ENCODE measurements at regions not wholly inside any gene's neighbourhood (a gene's known extent, or its start where the extent isn't known, plus 50 kb on each side); places are given as distances from the start of the nearest gene placed in this dataset.

DNA sequence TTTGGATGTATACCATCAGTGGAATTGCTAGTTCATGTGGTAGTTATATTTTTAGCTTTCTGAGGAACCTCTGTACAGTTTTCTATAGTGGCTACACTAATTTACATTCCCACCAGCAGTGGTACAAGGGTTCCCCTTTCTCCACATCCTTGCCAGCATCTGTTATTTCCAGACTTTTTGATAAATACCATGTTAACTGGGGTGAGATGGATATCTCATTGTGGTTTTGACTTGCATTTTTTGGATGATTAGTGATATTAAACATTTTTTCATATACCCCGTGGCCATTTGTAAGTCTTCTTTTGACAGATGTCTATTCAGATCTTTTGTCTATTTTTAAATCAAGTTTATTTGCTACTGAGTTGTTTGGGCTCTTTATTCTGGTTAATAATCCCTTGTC lies 455.6 kb upstream of the RARB start:
- H3K4me3 ChIP-seq (ENCODE audit: control insufficient read depth, low read depth, low read length), result no peak overlapping the region

DNA sequence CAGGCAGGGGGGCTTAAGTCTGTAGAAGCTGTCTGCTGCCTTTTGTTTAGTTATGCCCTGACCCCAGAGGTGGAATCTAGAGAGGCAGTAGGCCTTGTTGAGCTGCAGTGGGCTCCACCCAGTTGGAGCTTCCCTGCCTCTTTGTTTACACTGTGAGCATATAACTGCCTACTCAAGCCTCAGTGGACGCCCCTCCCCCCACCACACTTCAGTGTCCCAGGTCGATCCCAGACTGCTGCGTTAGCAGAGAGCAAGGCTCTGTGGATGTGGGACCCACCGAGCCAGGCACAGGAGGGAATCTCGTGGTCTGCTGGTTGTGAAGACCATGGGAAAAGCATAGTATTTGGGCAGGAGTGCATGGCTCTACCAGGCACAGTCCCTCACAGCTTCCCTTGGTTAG lies 446.8 kb upstream of the RARB start:
- no peak for DNase-seq (ENCODE audit: low read depth)
- TF ChIP-seq, protein P1, sequence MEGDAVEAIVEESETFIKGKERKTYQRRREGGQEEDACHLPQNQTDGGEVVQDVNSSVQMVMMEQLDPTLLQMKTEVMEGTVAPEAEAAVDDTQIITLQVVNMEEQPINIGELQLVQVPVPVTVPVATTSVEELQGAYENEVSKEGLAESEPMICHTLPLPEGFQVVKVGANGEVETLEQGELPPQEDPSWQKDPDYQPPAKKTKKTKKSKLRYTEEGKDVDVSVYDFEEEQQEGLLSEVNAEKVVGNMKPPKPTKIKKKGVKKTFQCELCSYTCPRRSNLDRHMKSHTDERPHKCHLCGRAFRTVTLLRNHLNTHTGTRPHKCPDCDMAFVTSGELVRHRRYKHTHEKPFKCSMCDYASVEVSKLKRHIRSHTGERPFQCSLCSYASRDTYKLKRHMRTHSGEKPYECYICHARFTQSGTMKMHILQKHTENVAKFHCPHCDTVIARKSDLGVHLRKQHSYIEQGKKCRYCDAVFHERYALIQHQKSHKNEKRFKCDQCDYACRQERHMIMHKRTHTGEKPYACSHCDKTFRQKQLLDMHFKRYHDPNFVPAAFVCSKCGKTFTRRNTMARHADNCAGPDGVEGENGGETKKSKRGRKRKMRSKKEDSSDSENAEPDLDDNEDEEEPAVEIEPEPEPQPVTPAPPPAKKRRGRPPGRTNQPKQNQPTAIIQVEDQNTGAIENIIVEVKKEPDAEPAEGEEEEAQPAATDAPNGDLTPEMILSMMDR (conservative IDR thresholded peaks at IDR 0.05; ENCODE audit: control insufficient read depth, insufficient read depth, low read depth, low read length), result no peak
- no peak overlapping the region for H3K4me3 ChIP-seq (ENCODE audit: control insufficient read depth, low read depth, low read length)

More for the DNA sequence above, 455.6 kb upstream of the RARB start:
- no peak for DNase-seq (ENCODE audit: low read depth)
- TF ChIP-seq, protein P1 (conservative IDR thresholded peaks at IDR 0.05; ENCODE audit: control insufficient read depth, insufficient read depth, low read depth, low read length), result no peak

DNA sequence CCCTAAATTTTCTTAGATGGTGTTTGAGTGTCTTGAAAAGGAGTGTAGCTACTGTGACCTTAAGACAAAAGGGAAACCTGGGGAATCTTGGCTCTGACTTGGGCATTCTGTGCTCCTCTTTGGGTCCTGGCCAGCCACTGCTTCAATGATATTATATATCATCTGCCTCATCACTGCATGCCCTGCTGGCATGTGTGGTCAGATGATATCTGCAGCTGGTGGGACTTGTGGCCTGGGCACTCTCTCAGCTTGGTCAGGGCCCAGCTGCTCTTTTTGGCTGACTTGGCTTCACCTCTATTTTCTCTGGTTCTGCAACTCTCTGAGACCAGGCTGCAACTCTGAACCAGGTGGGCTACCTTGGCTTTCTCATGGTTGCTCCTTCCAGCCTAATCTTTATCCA lies 446.1 kb upstream of the RARB start:
- DNase-seq (ENCODE audit: low read depth), result no peak
- H3K4me3 ChIP-seq (ENCODE audit: control insufficient read depth, low read depth, low read length), result no peak overlapping the region
- TF ChIP-seq, protein P1 (conservative IDR thresholded peaks at IDR 0.05; ENCODE audit: control insufficient read depth, insufficient read depth, low read depth, low read length), result no peak

DNA sequence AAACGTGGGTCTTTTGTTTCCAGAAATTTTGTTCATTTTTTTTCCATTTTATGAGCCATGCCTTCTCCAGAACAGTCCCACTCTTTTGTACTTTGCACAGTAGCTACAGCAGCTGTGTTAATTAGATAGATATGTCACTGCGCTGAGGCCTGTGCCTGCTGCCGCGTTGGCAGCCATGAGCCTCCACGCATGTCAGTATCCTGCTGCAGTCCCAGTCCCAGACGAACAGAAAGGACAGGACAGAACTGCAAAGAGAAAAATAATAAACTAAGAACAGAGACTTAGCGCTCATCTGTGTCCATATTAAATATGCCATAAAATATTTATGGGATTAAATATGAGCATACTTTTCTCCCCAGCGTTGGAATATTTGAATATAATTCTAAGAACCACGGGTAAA lies 442.4 kb upstream of the RARB start:
- DNase-seq (ENCODE audit: low read depth), result no peak
- H3K4me3 ChIP-seq (ENCODE audit: control insufficient read depth, low read depth, low read length), result no peak overlapping the region
- TF ChIP-seq, protein P1 (conservative IDR thresholded peaks at IDR 0.05; ENCODE audit: control insufficient read depth, insufficient read depth, low read depth, low read length), result no peak

DNA sequence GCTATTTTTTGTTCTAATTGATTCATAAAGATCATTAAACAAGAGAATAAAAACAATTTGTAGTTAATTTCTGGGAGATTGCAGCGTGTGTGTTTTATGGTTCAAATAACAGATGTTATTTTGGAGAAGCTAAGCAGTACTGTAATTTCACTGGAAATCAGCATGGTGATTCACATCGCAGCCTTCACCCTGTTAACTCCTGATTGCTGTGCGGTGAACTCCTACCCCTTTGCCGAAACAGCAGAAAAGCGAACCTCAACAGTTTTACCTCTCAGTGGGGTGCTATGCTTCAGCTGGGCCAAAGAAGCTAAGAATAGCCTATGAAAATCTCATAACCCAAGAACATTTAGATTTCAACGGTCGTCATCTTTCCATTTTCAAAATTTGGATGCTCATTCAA lies 441.5 kb upstream of the RARB start:
- H3K4me3 ChIP-seq (ENCODE audit: control insufficient read depth, low read depth, low read length), result no peak overlapping the region
- no peak for DNase-seq (ENCODE audit: low read depth)
- TF ChIP-seq, protein P1 (conservative IDR thresholded peaks at IDR 0.05; ENCODE audit: control insufficient read depth, insufficient read depth, low read depth, low read length), result no peak

DNA sequence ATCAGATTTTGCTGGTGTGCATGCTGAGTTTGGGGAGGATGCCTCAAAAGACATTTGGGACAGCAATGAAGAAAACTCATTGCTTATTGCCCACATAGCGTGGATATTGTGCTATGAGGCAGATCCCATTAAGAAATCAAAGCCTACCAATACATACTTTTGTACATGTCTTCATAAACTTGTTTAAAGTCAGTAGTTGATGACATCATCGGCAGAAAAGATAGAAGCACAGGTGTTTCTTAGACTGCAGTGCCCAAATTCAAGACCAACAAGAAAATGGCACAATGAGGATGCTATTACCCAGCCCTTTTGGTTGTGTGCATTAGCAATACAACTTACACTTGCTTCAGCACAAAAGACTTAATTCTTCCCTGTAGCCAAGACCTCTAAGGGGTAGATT lies 428.7 kb upstream of the RARB start:
- H3K4me3 ChIP-seq (ENCODE audit: control insufficient read depth, low read depth, low read length), result no peak overlapping the region
- DNase-seq (ENCODE audit: low read depth), result no peak
- TF ChIP-seq, protein P1 (conservative IDR thresholded peaks at IDR 0.05; ENCODE audit: control insufficient read depth, insufficient read depth, low read depth, low read length), result no peak

DNA sequence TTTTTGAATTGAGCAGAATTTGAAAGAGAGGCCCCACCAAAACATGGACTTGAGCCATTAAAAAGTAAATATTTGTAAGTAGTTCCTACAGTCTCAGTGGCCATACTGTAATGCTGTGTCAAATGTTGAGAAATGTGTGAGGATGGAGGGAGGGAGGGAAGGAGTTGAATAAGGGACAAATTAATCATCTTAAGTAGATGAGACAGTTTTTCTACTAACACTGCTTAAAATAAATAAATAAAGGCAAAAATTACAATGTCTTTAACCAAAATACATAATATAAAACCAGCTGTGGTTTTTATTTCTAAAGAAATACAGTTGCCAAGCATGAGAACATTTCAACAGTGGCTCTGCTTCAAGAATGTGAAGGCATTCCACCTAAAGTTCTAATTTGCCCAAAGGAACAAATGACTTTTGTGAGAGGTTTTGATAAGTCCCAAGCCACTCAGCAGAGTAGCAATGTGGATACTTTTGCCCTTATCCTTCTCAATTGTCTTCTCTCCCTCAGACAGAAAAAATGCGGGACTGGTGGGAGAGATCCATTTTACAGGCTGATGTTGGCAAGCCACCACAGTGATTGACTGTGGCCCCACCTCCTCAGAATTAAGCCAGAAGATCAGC lies 427.0 kb upstream of the RARB start:
- DNase-seq (ENCODE audit: low read depth), result no peak
- no peak overlapping the region for H3K4me3 ChIP-seq (ENCODE audit: control insufficient read depth, low read depth, low read length)
- TF ChIP-seq, protein P1 (conservative IDR thresholded peaks at IDR 0.05; ENCODE audit: control insufficient read depth, insufficient read depth, low read depth, low read length), result no peak
